Amniotic stem cell (primary cell): ENCODE measurements at regions not wholly inside any gene's neighbourhood (a gene's known extent, or its start where the extent isn't known, plus 50 kb on each side); places are given as distances from the start of the nearest gene placed in this dataset.

Experiments
- DNase-seq: peaks from one replicate; lab custom pipeline; 2025; lab: John Stamatoyannopoulos, UW

DNA sequence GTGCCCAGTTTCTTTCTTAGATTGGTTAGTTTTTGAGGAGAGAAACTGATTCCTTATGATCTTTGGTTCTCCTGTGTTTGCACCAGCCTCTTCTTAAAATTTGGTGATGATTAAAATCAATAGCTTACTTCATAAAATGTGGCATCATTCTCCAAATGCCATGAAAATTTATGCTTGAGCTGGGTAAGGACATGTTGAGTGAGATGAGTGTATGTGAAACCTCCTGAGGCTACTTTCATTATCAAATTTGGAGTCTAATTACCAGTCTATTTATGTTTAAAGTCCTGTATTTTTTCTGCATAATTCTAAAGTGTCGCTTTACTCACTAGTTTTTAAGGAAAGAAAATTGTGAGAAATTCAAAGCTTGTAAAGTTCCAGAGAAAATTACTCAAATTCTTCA is 102.1 kb downstream of the DIPK2A start:
- no peak for DNase-seq

DNA sequence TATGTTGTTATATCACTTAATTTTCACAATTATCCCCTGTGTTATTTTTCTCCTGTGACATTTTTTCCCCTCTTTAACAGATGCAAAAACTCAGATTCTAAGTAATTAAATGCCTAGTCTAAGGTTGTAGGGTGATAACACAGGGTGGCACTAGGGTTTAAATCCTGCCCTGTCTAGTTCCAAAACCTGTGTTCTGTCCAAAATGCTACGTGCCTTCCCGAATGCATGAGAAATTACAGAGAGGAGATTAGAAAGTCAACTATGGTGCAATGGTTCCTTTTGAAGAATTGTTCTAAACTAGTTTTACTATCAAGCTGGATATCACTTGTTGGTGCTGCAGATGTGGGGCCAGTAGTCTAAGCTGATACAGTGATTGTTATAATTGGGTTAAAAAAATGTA is 108.0 kb downstream of the DIPK2A start:
- DNase-seq, result no peak

- DNase-seq, result no peak
Measured at GRCh38 chr3:144084929-144085328, 113.3 kb downstream of the DIPK2A start.

GRCh38 chr3:144085964-144086363 is 114.3 kb downstream of the DIPK2A start:
- DNase-seq, result no peak

- no peak for DNase-seq
Measured at GRCh38 chr3:144096016-144096415, 124.4 kb downstream of the DIPK2A start.

GRCh38 chr3:144097163-144097562 is 125.5 kb downstream of the DIPK2A start:
- no peak for DNase-seq

GRCh38 chr3:144098691-144099090 is 127.1 kb downstream of the DIPK2A start:
- DNase-seq, result no peak

DNA sequence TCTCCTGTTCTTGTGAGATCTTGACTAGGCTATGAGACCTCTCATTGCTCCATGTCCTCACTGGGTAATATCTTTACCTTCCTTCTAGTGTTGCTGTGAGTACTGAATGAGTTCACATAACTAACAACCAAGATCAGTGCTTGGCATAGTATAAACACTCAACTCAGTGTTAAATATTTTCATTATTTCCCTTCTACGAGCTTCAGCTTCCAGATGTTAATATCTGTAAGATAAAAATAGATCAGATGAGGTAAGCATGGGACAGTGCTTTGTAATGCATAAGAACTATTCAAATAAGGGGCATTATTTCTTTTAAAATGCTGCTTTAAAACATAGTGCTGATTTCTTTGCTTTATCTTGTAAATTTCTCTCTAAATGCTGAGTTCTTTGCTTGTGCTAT is 130.8 kb downstream of the DIPK2A start:
- no peak for DNase-seq

DNA sequence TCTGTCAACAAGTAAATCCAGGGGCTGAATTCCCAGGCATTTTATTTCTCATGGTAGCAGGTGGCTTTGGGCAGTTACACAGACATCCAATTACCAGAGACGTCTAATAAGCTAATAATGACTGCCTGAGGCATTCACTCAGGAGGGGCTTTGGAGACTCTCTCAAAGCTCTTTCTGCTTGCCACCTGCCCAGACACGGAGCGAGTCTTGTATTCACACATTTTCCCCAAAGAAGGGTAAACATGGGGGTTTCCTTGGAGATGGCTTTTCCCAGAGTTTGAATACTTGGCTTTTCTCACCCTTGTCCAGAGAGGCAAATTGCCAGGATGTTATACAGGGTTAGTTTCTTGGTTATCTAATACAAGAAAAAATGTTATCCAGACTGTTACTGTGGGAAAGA is 132.6 kb downstream of the DIPK2A start:
- no peak for DNase-seq

DNA sequence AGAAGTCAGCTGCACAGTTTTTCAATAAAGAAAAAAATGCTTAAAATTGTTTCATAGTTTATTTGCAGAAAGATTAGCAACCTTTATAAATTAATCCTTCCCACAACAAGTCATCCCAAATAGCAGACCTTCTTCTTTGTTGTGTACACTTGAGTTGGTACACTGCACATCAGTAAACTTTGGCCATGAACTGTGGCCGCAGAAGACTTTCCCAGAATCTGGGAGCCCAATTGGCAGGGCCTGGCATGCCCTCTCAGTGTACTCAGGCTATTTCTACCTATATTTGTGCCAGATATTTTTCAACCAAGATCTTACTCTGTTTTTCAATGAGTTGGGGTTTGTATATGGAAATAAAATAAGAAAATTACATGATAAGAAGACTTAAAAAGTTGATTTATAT is 133.1 kb downstream of the DIPK2A start:
- no peak for DNase-seq

DNA sequence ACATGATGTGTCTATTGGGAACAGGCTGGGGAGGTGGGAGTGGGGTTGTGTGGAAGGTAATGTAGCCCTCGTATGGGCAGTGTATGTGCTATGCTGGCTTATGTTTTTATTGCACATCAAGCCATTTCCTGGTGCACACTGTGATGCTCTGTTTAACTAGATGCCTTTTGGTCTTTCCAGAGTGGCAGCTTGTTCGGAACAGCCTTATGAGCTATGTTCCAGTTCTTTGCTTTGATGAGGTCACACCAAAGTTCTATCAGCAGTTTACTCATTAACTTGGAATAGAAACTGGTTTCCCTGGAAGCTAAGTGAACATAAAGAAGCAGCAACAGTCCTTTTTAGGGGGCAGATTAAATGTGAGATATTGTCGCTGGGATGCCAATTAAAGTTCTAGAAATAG is 133.9 kb downstream of the DIPK2A start:
- DNase-seq, result no peak

DNA sequence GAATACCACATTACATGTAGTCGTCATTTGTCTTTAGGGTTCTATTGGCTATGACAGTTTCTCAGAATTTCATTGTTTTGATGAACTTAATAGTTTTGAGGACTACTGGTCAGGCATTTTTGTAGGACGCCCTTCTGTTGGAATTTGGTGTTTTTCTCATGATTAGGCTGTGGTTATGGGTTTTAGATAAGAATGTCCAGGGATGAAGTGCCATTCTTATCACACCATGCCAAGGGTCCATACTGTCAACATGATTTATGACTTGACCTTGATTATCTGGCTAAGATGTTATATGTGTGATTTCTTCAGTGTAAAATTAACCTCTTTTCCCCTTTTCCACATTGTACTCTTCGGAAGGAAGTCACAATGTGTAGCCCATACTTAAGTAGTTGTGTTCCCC is 135.3 kb downstream of the DIPK2A start:
- no peak for DNase-seq

GRCh38 chr3:144107923-144108322 is 136.3 kb downstream of the DIPK2A start:
- no peak for DNase-seq

DNA sequence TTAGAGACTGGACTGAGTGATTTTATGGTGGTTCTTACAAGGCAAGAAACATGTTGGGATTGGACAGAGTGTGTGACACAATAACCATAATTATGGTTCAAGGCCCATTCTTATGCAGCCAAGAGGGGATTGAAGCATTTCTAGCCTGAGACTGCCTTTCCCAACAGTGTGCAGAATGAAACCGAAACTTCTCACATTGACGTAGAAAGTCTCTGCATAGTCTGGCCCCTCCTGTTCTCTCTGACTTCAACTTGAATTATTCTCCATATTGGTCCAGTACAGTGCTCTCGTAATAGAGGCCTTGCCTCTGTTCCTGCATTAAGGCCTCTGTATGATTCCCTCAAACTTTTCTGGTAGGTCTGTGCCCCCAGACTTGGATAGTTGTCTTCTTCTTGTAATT is 138.3 kb downstream of the DIPK2A start:
- no peak for DNase-seq

DNA sequence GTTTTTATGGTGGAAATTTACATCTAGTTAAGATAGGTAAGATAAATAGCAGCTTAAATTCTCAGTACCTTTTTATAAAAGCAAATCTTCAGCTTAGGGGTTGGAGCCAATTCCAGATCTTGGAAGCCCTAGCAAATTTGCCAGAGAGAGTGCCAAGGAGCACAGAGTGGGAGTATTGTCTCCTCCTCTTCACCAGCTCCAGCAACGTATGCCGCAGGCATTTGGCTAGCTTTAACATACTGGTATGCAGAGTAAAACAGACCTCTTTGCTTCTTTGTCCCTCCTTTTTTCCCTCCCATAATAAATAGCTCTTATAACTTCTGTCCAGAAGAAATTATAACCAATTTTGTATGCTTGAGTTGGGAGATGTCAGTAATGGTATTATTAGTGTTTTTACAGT is 140.4 kb downstream of the DIPK2A start:
- DNase-seq, result no peak

- no peak for DNase-seq
Measured at GRCh38 chr3:144112437-144112836, 140.8 kb downstream of the DIPK2A start.

- DNase-seq, result no peak
Measured at GRCh38 chr3:144114767-144115166, 143.1 kb downstream of the DIPK2A start.

DNA sequence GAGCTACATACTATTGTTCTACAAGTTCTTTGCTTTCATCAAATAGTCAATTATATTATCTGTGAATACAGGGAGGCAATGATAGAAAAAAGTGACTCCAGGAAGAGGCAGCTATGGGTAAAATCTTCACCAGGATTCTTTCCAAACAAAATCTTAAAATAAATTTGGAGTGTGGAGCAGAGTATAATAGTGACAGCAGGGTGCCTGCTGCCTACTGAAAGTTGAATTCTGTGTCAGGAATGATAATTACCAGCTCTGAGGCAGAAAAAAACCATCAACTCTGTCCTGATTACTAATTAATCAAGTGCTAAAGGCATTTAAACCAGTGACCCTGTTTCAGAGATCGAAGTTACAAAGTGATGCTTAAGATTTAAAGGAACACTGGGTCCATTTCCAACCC is 148.0 kb downstream of the DIPK2A start:
- DNase-seq, result no peak

- DNase-seq, result no peak
Measured at GRCh38 chr3:144121661-144122060, 150.0 kb downstream of the DIPK2A start.

DNA sequence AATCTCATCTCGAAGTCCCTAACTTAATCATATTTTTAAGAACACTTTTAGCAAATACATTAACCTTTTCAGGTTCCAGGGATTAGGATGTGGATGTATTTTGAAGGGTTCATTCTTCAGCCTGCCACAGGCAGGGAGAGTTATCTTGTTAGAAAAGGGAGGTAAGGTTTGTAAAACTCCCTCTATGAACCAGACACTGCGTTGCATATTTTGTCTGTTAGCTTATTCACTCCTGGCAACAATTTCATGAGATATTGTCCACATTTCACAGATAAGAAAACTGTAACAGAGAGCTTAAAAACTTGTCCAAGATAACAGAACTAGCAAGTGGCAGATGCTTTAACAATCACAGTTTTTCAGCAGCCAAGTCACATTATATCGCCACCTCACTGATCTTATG is 155.4 kb downstream of the DIPK2A start:
- DNase-seq, result no peak

DNA sequence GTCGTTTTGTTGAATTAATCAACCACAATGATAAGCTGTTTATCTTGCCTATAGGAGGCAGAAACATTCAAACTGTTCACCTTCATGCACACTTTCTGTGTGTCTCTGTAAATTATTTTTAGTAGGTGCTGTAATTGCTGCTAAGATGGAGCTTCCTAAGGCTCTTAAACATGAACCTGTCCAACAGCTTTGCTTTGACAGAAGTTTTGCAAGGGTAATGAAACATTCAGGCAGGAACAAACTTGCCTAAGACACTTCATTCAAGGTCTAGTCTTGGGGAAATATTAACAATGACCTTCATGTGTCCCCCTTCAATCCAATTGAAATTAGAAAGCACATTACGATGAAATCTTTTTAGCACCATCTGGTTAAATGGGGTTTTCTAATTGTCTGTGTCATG is 156.1 kb downstream of the DIPK2A start:
- no peak for DNase-seq

- DNase-seq, result no peak
Measured at GRCh38 chr3:144128108-144128892, 156.7 kb downstream of the DIPK2A start.

DNA sequence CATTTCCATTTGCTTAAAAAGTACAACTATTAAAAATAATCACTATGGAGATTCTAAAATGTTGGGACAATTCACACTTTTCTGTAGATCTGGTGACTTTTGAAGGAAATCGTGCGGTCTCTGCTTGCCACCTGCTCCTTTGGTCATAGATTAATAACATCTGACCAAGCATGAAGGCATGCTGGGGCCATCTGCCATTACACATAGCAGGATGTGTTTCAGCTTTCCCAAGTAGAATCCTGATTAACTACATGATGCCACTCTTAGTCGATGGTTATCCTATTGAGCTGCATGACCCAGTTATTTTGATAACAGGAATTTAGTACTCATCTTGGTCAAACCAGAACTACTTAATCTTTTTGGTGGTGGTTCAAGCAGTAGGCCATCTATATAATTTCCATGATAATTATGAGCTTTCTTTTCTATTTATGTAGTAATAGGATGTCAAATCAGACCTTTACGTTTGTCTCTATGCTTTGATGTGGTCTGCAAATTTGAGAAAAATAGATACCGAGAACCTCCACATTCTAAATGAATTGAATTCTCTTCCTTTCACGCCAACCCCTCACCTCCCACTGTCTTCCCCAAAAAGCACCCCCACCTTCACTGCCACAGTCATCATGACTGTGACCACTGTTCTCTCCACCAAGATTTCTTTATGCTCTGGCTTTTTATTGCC is 158.1 kb downstream of the DIPK2A start:
- no peak for DNase-seq

- DNase-seq, result no peak
Measured at GRCh38 chr3:144141074-144141473, 169.5 kb downstream of the DIPK2A start.
